ENCODE measurements at regions not wholly inside any gene's neighbourhood (a gene's known extent, or its start where the extent isn't known, plus 50 kb on each side); places are given as distances from the start of the nearest gene placed in this dataset.
A peak's percentile ranks its signal among the peaks of the same experiment; 100 is the strongest.

- DNase-seq, result peak; percentile 8
Observed at GRCh38 chr1:232518349-232518748, 111.6 kb downstream of the SIPA1L2 start.

- DNase-seq, result no peak
Observed at GRCh38 chr1:232517204-232517603, 112.7 kb downstream of the SIPA1L2 start.

- no peak for DNase-seq
Observed at GRCh38 chr1:232515706-232516105, 114.2 kb downstream of the SIPA1L2 start.

- no peak for DNase-seq
Observed at GRCh38 chr1:232512712-232513111, 117.2 kb downstream of the SIPA1L2 start.

GRCh38 chr1:232511172-232511571, 118.8 kb downstream of the SIPA1L2 start:
- DNase-seq, result peak; percentile 54

GRCh38 chr1:232510367-232511110, 119.4 kb downstream of the SIPA1L2 start:
- DNase-seq, result peak; percentile 11

GRCh38 chr1:232509570-232509969, 120.4 kb downstream of the SIPA1L2 start:
- DNase-seq, result no peak

GRCh38 chr1:232508130-232508701, 121.7 kb downstream of the SIPA1L2 start:
- peak; percentile 22 for DNase-seq

- DNase-seq, result no peak
Observed at GRCh38 chr1:232507571-232507970, 122.4 kb downstream of the SIPA1L2 start.

GRCh38 chr1:232505884-232506283, 124.0 kb downstream of the SIPA1L2 start:
- DNase-seq, result no peak

GRCh38 chr1:232504651-232505050, 125.3 kb downstream of the SIPA1L2 start:
- no peak for DNase-seq

- DNase-seq, result no peak
Observed at GRCh38 chr1:232503497-232503896, 126.4 kb downstream of the SIPA1L2 start.

- no peak for DNase-seq
Observed at GRCh38 chr1:232501854-232502253, 128.1 kb downstream of the SIPA1L2 start.

- no peak for DNase-seq
Observed at GRCh38 chr1:232499188-232499587, 130.7 kb downstream of the SIPA1L2 start.

GRCh38 chr1:232493869-232494268, 136.1 kb downstream of the SIPA1L2 start:
- DNase-seq, result peak; percentile 47

GRCh38 chr1:232489256-232489655, 140.7 kb downstream of the SIPA1L2 start:
- DNase-seq, result no peak

GRCh38 chr1:232487236-232487635, 142.7 kb downstream of the SIPA1L2 start:
- DNase-seq, result no peak

- no peak for DNase-seq
Observed at GRCh38 chr1:232486454-232487207, 143.3 kb downstream of the SIPA1L2 start.

GRCh38 chr1:232486006-232486405, 143.9 kb downstream of the SIPA1L2 start:
- no peak for DNase-seq

- no peak for DNase-seq
Observed at GRCh38 chr1:232484856-232485255, 145.1 kb downstream of the SIPA1L2 start.

GRCh38 chr1:232483826-232484225, 146.1 kb downstream of the SIPA1L2 start:
- DNase-seq, result no peak

GRCh38 chr1:232481091-232481490, 148.8 kb downstream of the SIPA1L2 start:
- DNase-seq, result no peak

GRCh38 chr1:232477728-232478127, 152.2 kb downstream of the SIPA1L2 start:
- DNase-seq, result peak; percentile 44

- DNase-seq, result no peak
Observed at GRCh38 chr1:232476538-232476950, 153.4 kb downstream of the SIPA1L2 start.

Data from inflammatory macrophage treated with lipopolysaccharide for 4 hours (primary cell).